PC-3 (cell line): ENCODE measurements at regions not wholly inside any gene's neighbourhood (a gene's known extent, or its start where the extent isn't known, plus 50 kb on each side); places are given as distances from the start of the nearest gene placed in this dataset.

ENCODE experiments used
- ATAC-seq: fragments of 200-7000 bp; cut with Tn5 transposase; 2 replicates; pipeline ENCODE4 v1.9.1; 2020; ENCODE audit warnings: mild to moderate bottlenecking, moderate library complexity
- BruUV-seq: library from RNA; stranded (reverse); fragments of 400-500 nt; replicated peaks from 2 replicates; lab custom pipeline; 2021; lab: Mats Ljungman, UMichigan
- CTCF ChIA-PET: fragments of 300-600 bp; sonication (Branson Sonifier 250); formaldehyde crosslinking; loops from one replicate; lab custom pipeline; 2022; ENCODE audit warnings: antibody characterized with exemption; lab: Charles Lee
- POLR2A ChIA-PET: fragments of 300-600 bp; sonication (Branson Sonifier 250); formaldehyde crosslinking; loops from one replicate; lab custom pipeline; 2022; ENCODE audit warnings: antibody characterized with exemption; ENCODE audit not compliant: unreplicated experiment; lab: Charles Lee
- DNase-seq: peaks from one replicate; pipeline ENCODE4 v3.0.0-alpha.2; 2015
- H2AFZ ChIP-seq: fragments of 300-600 bp; sonication (generic); 2 replicates; pipeline ENCODE4 v1.6.0; 2016; ENCODE audit warnings: antibody characterized with exemption, low read length
- H3F3A ChIP-seq: fragments of 300-600 bp; sonication (generic); one replicate; pipeline ENCODE4 v1.6.0; 2017; ENCODE audit warnings: antibody characterized with exemption, low read length, control low read depth, mild to moderate bottlenecking; ENCODE audit not compliant: unreplicated experiment
- H3K27ac ChIP-seq: fragments of 300-600 bp; sonication (generic); 2 replicates; pipeline ENCODE4 v1.5.1; 2016; ENCODE audit warnings: mild to moderate bottlenecking, low read length
- H3K27me3 ChIP-seq: fragments of 300-600 bp; sonication (generic); 2 replicates; pipeline ENCODE4 v1.6.1; 2016; ENCODE audit warnings: low read length, mixed read lengths
- H3K36me3 ChIP-seq: fragments of 300-600 bp; sonication (generic); 2 replicates; pipeline ENCODE4 v1.6.1; 2016; ENCODE audit warnings: low read depth, mixed run types, low read length, mixed read lengths
- H3K4me1 ChIP-seq: fragments of 300-600 bp; sonication (generic); 2 replicates; pipeline ENCODE4 v1.5.1; 2016; ENCODE audit warnings: low read length; ENCODE audit not compliant: insufficient read depth
- H3K4me2 ChIP-seq: fragments of 300-600 bp; sonication (generic); 2 replicates; pipeline ENCODE4 v1.6.0; 2016; ENCODE audit warnings: low read length
- H3K4me3 ChIP-seq: fragments of 300-600 bp; sonication (generic); 2 replicates; pipeline ENCODE4 v1.5.1; 2016; ENCODE audit warnings: mild to moderate bottlenecking, low read length, mixed read lengths
- H3K79me2 ChIP-seq: fragments of 300-600 bp; sonication (generic); 2 replicates; pipeline ENCODE4 v1.6.1; 2017; ENCODE audit warnings: low read length, mixed read lengths
- H3K9ac ChIP-seq: fragments of 300-600 bp; sonication (generic); 2 replicates; pipeline ENCODE4 v1.6.0; 2016; ENCODE audit warnings: mild to moderate bottlenecking, low read length
- H3K9me2 ChIP-seq: fragments of 300-600 bp; sonication (generic); replicated peaks from 2 replicates; pipeline ENCODE4 v1.6.1; 2016; ENCODE audit warnings: mixed run types, low read length, mixed read lengths
- H3K9me3 ChIP-seq: fragments of 300-600 bp; sonication (generic); 2 replicates; pipeline ENCODE4 v1.6.1; 2016; ENCODE audit warnings: low read length, mixed read lengths
- H4K20me1 ChIP-seq: fragments of 300-600 bp; sonication (generic); 2 replicates; pipeline ENCODE4 v1.6.1; 2016; ENCODE audit warnings: low read length, mixed read lengths
- CTCF ChIP-seq: fragments of 300-600 bp; sonication (generic); conservative IDR thresholded peaks from 2 replicates; pipeline ENCODE4 v1.5.1; 2017; ENCODE audit warnings: antibody characterized with exemption, low read depth, mild to moderate bottlenecking, low read length
- EZH2 ChIP-seq: fragments of 300-600 bp; sonication (generic); IDR thresholded peaks from one replicate; pipeline ENCODE4 v1.6.1; 2017; ENCODE audit warnings: antibody characterized with exemption, mild to moderate bottlenecking, low read length; ENCODE audit not compliant: unreplicated experiment
- EZH2phosphoT487 ChIP-seq: fragments of 300-600 bp; sonication (generic); IDR thresholded peaks from 2 replicates; pipeline ENCODE4 v1.6.1; 2018; ENCODE audit warnings: mild to moderate bottlenecking, antibody characterized with exemption, low read length, borderline replicate concordance
- intact Hi-C: fragments of 100-400 bp; cut with micrococcal nuclease; formaldehyde crosslinking; loops from 2 replicates; pipeline ENCODE4 v1.9.0; 2023

GRCh38 chr5:88480245-88480644, 211.6 kb upstream of the TMEM161B start:
- Histone ChIP-seq H2AFZ (no peak overlapping the region), H3K4me2 (no peak overlapping the region), H3K9me2 (no peaks in the 10 kb centered on the region), H4K20me1 (no peaks in the 10 kb centered on the region), H3K79me2 (no peaks in the 10 kb centered on the region), H3K27me3 (no peaks in the 10 kb centered on the region), H3F3A (no peaks in the 10 kb centered on the region), H3K9ac (no peak overlapping the region), H3K4me3 (no peak overlapping the region), H3K27ac (no peak overlapping the region), H3K4me1 (no peaks in the 10 kb centered on the region), H3K9me3 (no peaks in the 10 kb centered on the region), H3K36me3 (no peaks in the 10 kb centered on the region)
- BruUV-seq, result no TSS peak
- TF ChIP-seq CTCF, result no peak
- no peak for TF ChIP-seq EZH2
- no peak for TF ChIP-seq EZH2phosphoT487
- ChIA-PET CTCF (no interaction called here), POLR2A (no interaction called here)
- intact Hi-C loops, result no loop called here
- no peak for ATAC-seq
- no peak for DNase-seq

GRCh38 chr5:88474574-88474973, 205.9 kb upstream of the TMEM161B start:
- POLR2A ChIA-PET, result interaction anchor here (0.6 kb wide), 1 partner anchor 133 kb away, joined by 4 read pairs; no protein-coding TSS in a partner anchor
- Histone ChIP-seq H3K27me3 (no peaks in the 10 kb centered on the region), H4K20me1 (no peaks in the 10 kb centered on the region), H3K36me3 (no peaks in the 10 kb centered on the region), H3K4me1 (no peaks in the 10 kb centered on the region), H3K79me2 (no peaks in the 10 kb centered on the region), H3K27ac (no peak overlapping the region), H3K4me3 (no peak overlapping the region), H3K4me2 (no peak overlapping the region), H3F3A (no peaks in the 10 kb centered on the region), H2AFZ (no peak overlapping the region), H3K9me2 (no peaks in the 10 kb centered on the region), H3K9me3 (no peaks in the 10 kb centered on the region), H3K9ac (no peak overlapping the region)
- no peak for DNase-seq
- ATAC-seq, result no peak
- intact Hi-C loops, result no loop called here
- TF ChIP-seq EZH2phosphoT487 (no peak), EZH2 (no peak), CTCF (no peak)
- CTCF ChIA-PET, result no interaction called here
- no TSS peak for BruUV-seq

DNA sequence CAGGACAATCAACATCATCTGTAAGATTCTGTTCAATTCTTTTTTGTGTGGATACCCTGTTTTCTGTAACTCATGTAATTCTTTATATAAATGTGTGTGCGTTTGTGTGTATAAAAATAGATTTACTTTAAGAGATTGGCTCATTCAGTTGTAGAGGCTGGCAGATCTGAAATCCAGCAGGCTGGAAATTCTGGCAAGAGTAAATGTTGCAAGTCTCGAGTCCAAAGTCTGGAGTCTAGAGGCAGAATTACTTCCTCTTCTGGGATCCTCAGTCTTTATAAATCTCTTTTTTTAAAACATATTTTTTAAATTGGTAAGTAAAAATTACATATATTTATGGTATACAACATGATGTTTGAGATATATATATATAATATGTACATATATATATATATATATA, 202.1 kb upstream of the TMEM161B start:
- ATAC-seq (no peak), DNase-seq (no peak)
- intact Hi-C loops, result no loop called here
- ChIA-PET POLR2A (no interaction called here), CTCF (no interaction called here)
- peaks cover 10% of the 10 kb centered on the region for H3K4me1 ChIP-seq
- H3K9me3 ChIP-seq, result no peaks in the 10 kb centered on the region
- H3F3A ChIP-seq, result no peaks in the 10 kb centered on the region
- no peaks in the 10 kb centered on the region for H3K79me2 ChIP-seq
- H3K9me2 ChIP-seq, result no peaks in the 10 kb centered on the region
- H3K9ac ChIP-seq, result no peak overlapping the region
- BruUV-seq, result no TSS peak
- TF ChIP-seq EZH2 (no peak), EZH2phosphoT487 (no peak), CTCF (no peak)
- H3K36me3 ChIP-seq, result no peaks in the 10 kb centered on the region
- no peak overlapping the region for H3K27ac ChIP-seq
- H3K4me2 ChIP-seq, result no peak overlapping the region
- no peaks in the 10 kb centered on the region for H4K20me1 ChIP-seq
- H3K4me3 ChIP-seq, result no peak overlapping the region
- H2AFZ ChIP-seq, result no peak overlapping the region
- H3K27me3 ChIP-seq, result no peaks in the 10 kb centered on the region
